ENCODE measurements at regions not wholly inside any gene's neighbourhood (a gene's known extent, or its start where the extent isn't known, plus 50 kb on each side); places are given as distances from the start of the nearest gene placed in this dataset.

DNA sequence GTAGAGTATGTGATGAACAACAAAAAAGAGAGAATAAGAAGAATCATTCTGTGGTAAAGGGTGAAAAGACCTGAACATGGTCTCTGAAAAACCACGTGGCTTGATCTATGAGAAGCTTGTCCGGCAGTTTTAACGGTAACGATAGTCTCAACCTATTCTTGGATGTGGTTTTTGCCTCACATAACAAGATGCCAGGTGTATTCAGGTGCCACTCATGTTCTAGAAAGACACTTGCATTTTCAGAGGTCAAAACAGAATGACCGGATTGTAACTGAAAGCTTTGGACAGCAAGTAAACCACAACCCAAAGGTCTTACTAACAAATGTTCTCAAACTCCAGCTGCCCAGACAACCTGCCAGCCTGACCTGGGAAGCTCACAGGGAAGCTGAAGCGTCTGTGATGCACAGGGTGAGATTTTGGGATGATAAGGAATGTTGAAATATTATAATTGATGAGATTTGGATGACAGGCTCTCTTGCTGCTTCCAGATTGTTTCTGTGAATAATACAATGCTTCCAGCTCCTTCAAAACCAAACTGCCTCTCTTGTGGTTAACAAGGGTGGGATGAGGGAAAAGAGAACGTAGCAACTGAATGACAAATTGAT lies 137.4 kb upstream of the GRB10 start:
- Mint-ChIP-seq H3K9me3 (no peaks in the 10 kb centered on the region), H3K4me1 (peaks cover 6% of the 10 kb centered on the region), H3K27ac (no peak overlapping the region), H3K27me3 (ENCODE audit: low read depth) (no peaks in the 10 kb centered on the region), H3K4me3 (no peak overlapping the region), H3K36me3 (no peaks in the 10 kb centered on the region)
- ChIA-PET POLR2A (no interaction called here), CTCF (interaction anchor here (1.0 kb wide), 1 partner anchor 81 kb away, joined by 3 read pairs; no protein-coding TSS in a partner anchor)
- no peak for DNase-seq (ENCODE audit: low spot score)
- ATAC-seq = no peak
- TF ChIP-seq NR1H2 (CRISPR knock-in tag; IDR thresholded peaks at IDR 0.05) = no peak
- TF ChIP-seq, protein P1, sequence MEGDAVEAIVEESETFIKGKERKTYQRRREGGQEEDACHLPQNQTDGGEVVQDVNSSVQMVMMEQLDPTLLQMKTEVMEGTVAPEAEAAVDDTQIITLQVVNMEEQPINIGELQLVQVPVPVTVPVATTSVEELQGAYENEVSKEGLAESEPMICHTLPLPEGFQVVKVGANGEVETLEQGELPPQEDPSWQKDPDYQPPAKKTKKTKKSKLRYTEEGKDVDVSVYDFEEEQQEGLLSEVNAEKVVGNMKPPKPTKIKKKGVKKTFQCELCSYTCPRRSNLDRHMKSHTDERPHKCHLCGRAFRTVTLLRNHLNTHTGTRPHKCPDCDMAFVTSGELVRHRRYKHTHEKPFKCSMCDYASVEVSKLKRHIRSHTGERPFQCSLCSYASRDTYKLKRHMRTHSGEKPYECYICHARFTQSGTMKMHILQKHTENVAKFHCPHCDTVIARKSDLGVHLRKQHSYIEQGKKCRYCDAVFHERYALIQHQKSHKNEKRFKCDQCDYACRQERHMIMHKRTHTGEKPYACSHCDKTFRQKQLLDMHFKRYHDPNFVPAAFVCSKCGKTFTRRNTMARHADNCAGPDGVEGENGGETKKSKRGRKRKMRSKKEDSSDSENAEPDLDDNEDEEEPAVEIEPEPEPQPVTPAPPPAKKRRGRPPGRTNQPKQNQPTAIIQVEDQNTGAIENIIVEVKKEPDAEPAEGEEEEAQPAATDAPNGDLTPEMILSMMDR (IDR thresholded peaks at IDR 0.05) = no peak
- TF ChIP-seq PREB (CRISPR knock-in tag; IDR thresholded peaks at IDR 0.05; ENCODE audit: borderline replicate concordance) = no peak
- TF ChIP-seq, protein P2, sequence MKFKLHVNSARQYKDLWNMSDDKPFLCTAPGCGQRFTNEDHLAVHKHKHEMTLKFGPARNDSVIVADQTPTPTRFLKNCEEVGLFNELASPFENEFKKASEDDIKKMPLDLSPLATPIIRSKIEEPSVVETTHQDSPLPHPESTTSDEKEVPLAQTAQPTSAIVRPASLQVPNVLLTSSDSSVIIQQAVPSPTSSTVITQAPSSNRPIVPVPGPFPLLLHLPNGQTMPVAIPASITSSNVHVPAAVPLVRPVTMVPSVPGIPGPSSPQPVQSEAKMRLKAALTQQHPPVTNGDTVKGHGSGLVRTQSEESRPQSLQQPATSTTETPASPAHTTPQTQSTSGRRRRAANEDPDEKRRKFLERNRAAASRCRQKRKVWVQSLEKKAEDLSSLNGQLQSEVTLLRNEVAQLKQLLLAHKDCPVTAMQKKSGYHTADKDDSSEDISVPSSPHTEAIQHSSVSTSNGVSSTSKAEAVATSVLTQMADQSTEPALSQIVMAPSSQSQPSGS (CRISPR knock-in tag; IDR thresholded peaks at IDR 0.05; ENCODE audit: borderline replicate concordance, low read depth) = no peak
- TF ChIP-seq, protein P3, sequence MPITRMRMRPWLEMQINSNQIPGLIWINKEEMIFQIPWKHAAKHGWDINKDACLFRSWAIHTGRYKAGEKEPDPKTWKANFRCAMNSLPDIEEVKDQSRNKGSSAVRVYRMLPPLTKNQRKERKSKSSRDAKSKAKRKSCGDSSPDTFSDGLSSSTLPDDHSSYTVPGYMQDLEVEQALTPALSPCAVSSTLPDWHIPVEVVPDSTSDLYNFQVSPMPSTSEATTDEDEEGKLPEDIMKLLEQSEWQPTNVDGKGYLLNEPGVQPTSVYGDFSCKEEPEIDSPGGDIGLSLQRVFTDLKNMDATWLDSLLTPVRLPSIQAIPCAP (CRISPR knock-in tag; IDR thresholded peaks at IDR 0.05) = no peak

- CTCF ChIA-PET = no interaction called here
- Mint-ChIP-seq H3K36me3 (no peaks in the 10 kb centered on the region), H3K4me3 (no peak overlapping the region), H3K27me3 (ENCODE audit: low read depth) (no peaks in the 10 kb centered on the region), H3K9me3 (no peaks in the 10 kb centered on the region), H3K27ac (no peak overlapping the region), H3K4me1 (peaks cover 13% of the 10 kb centered on the region)
- DNase-seq (ENCODE audit: low spot score) (no peak), ATAC-seq (no peak)
- POLR2A ChIA-PET = no interaction called here
- TF ChIP-seq, protein P3 (CRISPR knock-in tag; IDR thresholded peaks at IDR 0.05) = no peak
- TF ChIP-seq, protein P4, sequence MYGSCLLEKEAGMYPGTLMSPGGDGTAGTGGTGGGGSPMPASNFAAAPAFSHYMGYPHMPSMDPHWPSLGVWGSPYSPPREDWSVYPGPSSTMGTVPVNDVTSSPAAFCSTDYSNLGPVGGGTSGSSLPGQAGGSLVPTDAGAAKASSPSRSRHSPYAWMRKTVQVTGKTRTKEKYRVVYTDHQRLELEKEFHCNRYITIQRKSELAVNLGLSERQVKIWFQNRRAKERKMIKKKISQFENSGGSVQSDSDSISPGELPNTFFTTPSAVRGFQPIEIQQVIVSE (CRISPR knock-in tag; IDR thresholded peaks at IDR 0.05; ENCODE audit: borderline replicate concordance) = no peak
- no peak for TF ChIP-seq ZNF425 (CRISPR knock-in tag; conservative IDR thresholded peaks at IDR 0.05)
- no peak for TF ChIP-seq CBFB (CRISPR knock-in tag; IDR thresholded peaks at IDR 0.05; ENCODE audit: low read depth)
- TF ChIP-seq TEAD1 (CRISPR knock-in tag; IDR thresholded peaks at IDR 0.05) = no peak
- no peak for TF ChIP-seq KAT7 (CRISPR knock-in tag; IDR thresholded peaks at IDR 0.05; ENCODE audit: borderline replicate concordance)
- TF ChIP-seq ZNF281 (CRISPR knock-in tag; IDR thresholded peaks at IDR 0.05) = no peak
- TF ChIP-seq ERG (CRISPR knock-in tag; IDR thresholded peaks at IDR 0.05) = no peak
- TF ChIP-seq ZNF317 (CRISPR knock-in tag; IDR thresholded peaks at IDR 0.05; ENCODE audit: borderline replicate concordance, low read depth) = no peak
- TF ChIP-seq E2F4 (CRISPR knock-in tag; IDR thresholded peaks at IDR 0.05; ENCODE audit: borderline replicate concordance, low read depth) = no peak
- TF ChIP-seq ZNF671 (CRISPR knock-in tag; IDR thresholded peaks at IDR 0.05) = no peak
- TF ChIP-seq, protein P2 (CRISPR knock-in tag; IDR thresholded peaks at IDR 0.05; ENCODE audit: borderline replicate concordance, low read depth) = no peak
These were observed 132.9 kb upstream of the GRB10 start for GRCh38 chr7:50915621-50916020.

Data from WTC11 (cell line).